ENCODE measurements at regions not wholly inside any gene's neighbourhood (a gene's known extent, or its start where the extent isn't known, plus 50 kb on each side); places are given as distances from the start of the nearest gene placed in this dataset.

- Histone ChIP-seq H3K27me3 (peaks cover 0 to 2% (median 0%) of the 10 kb centered on the region in 4 donors), H3K27ac (no peak overlapping the region), H3K36me3 (no peaks in the 10 kb centered on the region), H3K4me3 (no peak overlapping the region), H3K4me1 (no peaks in the 10 kb centered on the region), H3K9me3 (no peaks in the 10 kb centered on the region)
- DNase-seq, result no peak
- TF ChIP-seq CTCF (IDR thresholded peaks at IDR 0.05), result no peak
- no peak for ATAC-seq
- 84 to 93% methylated on average over 3 of the region's 3 CpGs for WGBS, 2 donors
- no peak for FAIRE-seq
- intact Hi-C loops (cut with DNase I), result no loop called here
These were observed 147.6 kb downstream of the BCOR start for GRCh38 chrX:39950018-39950688.

GRCh38 chrX:39952989-39953388 lies 144.8 kb downstream of the BCOR start:
- intact Hi-C loops (cut with DNase I), result no loop called here
- ATAC-seq, result no peak
- H3K36me3 ChIP-seq, result no peaks in the 10 kb centered on the region
- H3K27ac ChIP-seq, result no peak overlapping the region
- peak in 1 of 6 donors; percentile 3 for DNase-seq
- H3K27me3 ChIP-seq, result peaks cover 0 to 2% (median 0%) of the 10 kb centered on the region in 4 donors
- TF ChIP-seq CTCF (IDR thresholded peaks at IDR 0.05), result no peak
- FAIRE-seq, result no peak
- WGBS, 2 donors, result 77 to 89% methylated on average over 3 of the region's 3 CpGs
- no peak overlapping the region for H3K4me3 ChIP-seq
- no peaks in the 10 kb centered on the region for H3K4me1 ChIP-seq
- H3K9me3 ChIP-seq, result no peaks in the 10 kb centered on the region

GRCh38 chrX:39953879-39954278 lies 143.9 kb downstream of the BCOR start:
- FAIRE-seq, result no peak
- H3K27ac ChIP-seq, result no peak overlapping the region
- no peaks in the 10 kb centered on the region for H3K36me3 ChIP-seq
- no peaks in the 10 kb centered on the region for H3K4me1 ChIP-seq
- intact Hi-C loops (cut with DNase I), result no loop called here
- H3K4me3 ChIP-seq, result no peak overlapping the region
- H3K27me3 ChIP-seq, result peaks cover 0 to 2% (median 0%) of the 10 kb centered on the region in 4 donors
- 11 to 37% methylated on average over 10 of the region's 10 CpGs for WGBS, 2 donors
- no peak for TF ChIP-seq CTCF (IDR thresholded peaks at IDR 0.05)
- ATAC-seq, result peak; percentile 94 to 98 (median 96)
- DNase-seq, result peak; percentile 70 to 88 (median 76)
- H3K9me3 ChIP-seq, result no peaks in the 10 kb centered on the region

GRCh38 chrX:39954851-39955250 lies 142.9 kb downstream of the BCOR start:
- WGBS, 2 donors, result 75 to 91% methylated on average over 9 of the region's 9 CpGs
- H3K4me3 ChIP-seq, result no peak overlapping the region
- H3K27ac ChIP-seq, result no peak overlapping the region
- intact Hi-C loops (cut with DNase I), result no loop called here
- no peaks in the 10 kb centered on the region for H3K4me1 ChIP-seq
- DNase-seq, result peak in 1 of 6 donors; percentile 7
- no peaks in the 10 kb centered on the region for H3K9me3 ChIP-seq
- H3K27me3 ChIP-seq, result peaks cover 0 to 2% (median 0%) of the 10 kb centered on the region in 4 donors
- no peaks in the 10 kb centered on the region for H3K36me3 ChIP-seq
- no peak for TF ChIP-seq CTCF (IDR thresholded peaks at IDR 0.05)
- ATAC-seq, result no peak
- FAIRE-seq, result no peak

GRCh38 chrX:39955625-39956024 lies 142.1 kb downstream of the BCOR start:
- no peaks in the 10 kb centered on the region for H3K27me3 ChIP-seq
- FAIRE-seq (no peak), DNase-seq (peak in 1 of 6 donors; percentile 2), ATAC-seq (no peak)
- whole genome bisulfite sequencing, 2 donors, result 73 to 91% methylated on average over 4 of the region's 4 CpGs
- intact Hi-C loops (cut with DNase I), result no loop called here
- TF ChIP-seq CTCF (IDR thresholded peaks at IDR 0.05), result no peak
- H3K36me3 ChIP-seq, result no peaks in the 10 kb centered on the region
- H3K4me3 ChIP-seq, result no peak overlapping the region
- H3K9me3 ChIP-seq, result no peaks in the 10 kb centered on the region
- H3K27ac ChIP-seq, result no peak overlapping the region
- H3K4me1 ChIP-seq, result no peaks in the 10 kb centered on the region
